ENCODE measurements at regions not wholly inside any gene's neighbourhood (a gene's known extent, or its start where the extent isn't known, plus 50 kb on each side); places are given as distances from the start of the nearest gene placed in this dataset.

DNA sequence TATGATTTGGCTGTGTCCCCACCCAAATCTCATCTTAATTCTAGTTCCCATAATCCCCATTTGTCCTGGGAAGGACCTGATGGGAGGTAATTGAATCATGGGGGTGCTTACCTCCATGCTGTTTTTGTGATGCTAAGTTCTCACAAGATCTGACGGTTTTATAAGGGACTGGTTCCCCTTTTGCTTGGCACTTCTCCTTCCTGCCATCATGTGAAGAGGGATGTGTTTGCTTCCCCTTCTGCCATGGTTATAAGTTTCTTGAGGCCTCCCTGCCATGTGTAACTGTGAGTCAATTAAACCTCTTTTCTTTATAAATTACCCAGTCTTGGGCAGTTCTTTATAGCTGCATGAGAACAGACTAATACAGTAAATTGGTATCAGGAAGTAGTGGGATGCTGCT is 114.1 kb downstream of the ZNF648 start:
- TF ChIP-seq YY1 (IDR thresholded peaks at IDR 0.05; ENCODE audit: low read depth), result no peak
- no peak for TF ChIP-seq TEAD4 (IDR thresholded peaks at IDR 0.05)
- no peak for TF ChIP-seq TCF12 (IDR thresholded peaks at IDR 0.05; ENCODE audit: low read depth)
- TF ChIP-seq, protein P1, sequence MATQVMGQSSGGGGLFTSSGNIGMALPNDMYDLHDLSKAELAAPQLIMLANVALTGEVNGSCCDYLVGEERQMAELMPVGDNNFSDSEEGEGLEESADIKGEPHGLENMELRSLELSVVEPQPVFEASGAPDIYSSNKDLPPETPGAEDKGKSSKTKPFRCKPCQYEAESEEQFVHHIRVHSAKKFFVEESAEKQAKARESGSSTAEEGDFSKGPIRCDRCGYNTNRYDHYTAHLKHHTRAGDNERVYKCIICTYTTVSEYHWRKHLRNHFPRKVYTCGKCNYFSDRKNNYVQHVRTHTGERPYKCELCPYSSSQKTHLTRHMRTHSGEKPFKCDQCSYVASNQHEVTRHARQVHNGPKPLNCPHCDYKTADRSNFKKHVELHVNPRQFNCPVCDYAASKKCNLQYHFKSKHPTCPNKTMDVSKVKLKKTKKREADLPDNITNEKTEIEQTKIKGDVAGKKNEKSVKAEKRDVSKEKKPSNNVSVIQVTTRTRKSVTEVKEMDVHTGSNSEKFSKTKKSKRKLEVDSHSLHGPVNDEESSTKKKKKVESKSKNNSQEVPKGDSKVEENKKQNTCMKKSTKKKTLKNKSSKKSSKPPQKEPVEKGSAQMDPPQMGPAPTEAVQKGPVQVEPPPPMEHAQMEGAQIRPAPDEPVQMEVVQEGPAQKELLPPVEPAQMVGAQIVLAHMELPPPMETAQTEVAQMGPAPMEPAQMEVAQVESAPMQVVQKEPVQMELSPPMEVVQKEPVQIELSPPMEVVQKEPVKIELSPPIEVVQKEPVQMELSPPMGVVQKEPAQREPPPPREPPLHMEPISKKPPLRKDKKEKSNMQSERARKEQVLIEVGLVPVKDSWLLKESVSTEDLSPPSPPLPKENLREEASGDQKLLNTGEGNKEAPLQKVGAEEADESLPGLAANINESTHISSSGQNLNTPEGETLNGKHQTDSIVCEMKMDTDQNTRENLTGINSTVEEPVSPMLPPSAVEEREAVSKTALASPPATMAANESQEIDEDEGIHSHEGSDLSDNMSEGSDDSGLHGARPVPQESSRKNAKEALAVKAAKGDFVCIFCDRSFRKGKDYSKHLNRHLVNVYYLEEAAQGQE (IDR thresholded peaks at IDR 0.05; ENCODE audit: low read depth), result no peak
- TF ChIP-seq, protein P2, sequence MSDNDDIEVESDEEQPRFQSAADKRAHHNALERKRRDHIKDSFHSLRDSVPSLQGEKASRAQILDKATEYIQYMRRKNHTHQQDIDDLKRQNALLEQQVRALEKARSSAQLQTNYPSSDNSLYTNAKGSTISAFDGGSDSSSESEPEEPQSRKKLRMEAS (IDR thresholded peaks at IDR 0.05), result no peak
- TF ChIP-seq, protein P3, sequence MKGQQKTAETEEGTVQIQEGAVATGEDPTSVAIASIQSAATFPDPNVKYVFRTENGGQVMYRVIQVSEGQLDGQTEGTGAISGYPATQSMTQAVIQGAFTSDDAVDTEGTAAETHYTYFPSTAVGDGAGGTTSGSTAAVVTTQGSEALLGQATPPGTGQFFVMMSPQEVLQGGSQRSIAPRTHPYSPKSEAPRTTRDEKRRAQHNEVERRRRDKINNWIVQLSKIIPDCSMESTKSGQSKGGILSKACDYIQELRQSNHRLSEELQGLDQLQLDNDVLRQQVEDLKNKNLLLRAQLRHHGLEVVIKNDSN (IDR thresholded peaks at IDR 0.05), result no peak
- TF ChIP-seq TAF1 (IDR thresholded peaks at IDR 0.05; ENCODE audit: low read depth), result no peak
- TF ChIP-seq RAD21 (IDR thresholded peaks at IDR 0.05; ENCODE audit: low read depth), result no peak
- no peak for TF ChIP-seq EP300 (IDR thresholded peaks at IDR 0.05; ENCODE audit: borderline replicate concordance)

DNA sequence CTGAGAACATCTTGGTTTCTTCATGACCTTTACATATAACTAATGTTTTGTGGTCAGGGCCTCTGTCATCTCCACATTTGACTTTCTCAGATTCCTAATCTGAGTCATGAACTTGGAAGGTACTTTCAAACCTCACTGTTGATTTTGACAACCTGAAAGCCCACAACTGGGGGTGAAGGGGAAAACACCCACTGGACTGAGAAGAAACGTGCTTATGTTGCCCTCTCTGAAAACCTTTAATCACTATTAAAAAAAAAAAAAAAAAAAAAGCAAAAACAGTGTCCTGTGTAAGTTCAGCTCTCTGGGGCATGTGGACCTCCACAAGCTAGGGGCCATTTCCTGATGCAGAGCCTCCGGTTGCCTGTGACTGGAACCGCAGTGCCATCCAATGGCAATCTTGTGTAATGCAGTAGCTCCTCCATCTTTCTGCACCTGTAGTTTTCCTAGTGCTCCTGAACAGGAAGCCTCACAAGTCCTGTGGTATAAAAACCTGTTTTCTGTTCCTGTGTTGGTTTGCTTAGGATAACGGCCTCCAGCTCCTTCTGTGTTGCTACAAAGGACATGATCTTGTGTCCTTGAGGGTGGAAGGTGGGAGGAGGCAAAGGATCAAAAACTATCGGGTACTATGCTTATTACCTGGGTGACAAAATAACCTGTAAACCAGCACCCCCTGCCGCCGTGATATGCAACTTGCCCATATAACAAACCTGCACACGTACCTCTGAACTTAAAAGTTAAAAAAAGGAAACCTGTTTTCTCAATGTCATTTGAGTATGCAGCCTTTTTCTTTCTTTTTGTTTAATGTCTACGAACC is 124.5 kb downstream of the ZNF648 start:
- TF ChIP-seq, protein P2 (IDR thresholded peaks at IDR 0.05), result no peak
- TF ChIP-seq EP300 (IDR thresholded peaks at IDR 0.05; ENCODE audit: borderline replicate concordance), result no peak
- TF ChIP-seq NFIC (IDR thresholded peaks at IDR 0.05), result no peak
- peak; percentile 87 for TF ChIP-seq RAD21 (IDR thresholded peaks at IDR 0.05; ENCODE audit: low read depth)
- TF ChIP-seq YY1 (IDR thresholded peaks at IDR 0.05; ENCODE audit: low read depth), result peak; percentile 74

DNA sequence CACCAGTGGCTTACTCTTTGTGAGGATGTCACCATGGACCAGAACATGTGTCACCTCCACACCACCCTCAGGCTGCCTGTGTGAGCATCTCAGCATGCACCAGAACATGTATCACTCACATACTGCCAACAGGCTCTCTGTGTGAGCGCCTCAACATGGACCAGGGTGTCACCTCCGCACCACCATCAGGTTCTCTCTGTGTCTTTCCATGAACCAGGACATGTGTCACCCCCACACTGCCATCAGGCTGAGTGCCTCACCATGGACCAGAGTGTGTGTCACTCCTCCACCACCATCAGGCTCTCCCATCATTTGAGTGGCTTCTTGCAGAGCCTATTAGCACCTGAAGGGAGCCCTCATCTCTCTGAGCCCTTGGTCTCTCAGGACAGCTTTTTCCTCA is 125.2 kb downstream of the ZNF648 start:
- TF ChIP-seq, protein P2 (IDR thresholded peaks at IDR 0.05), result no peak
- no peak for TF ChIP-seq RAD21 (IDR thresholded peaks at IDR 0.05; ENCODE audit: low read depth)
- TF ChIP-seq TAF1 (IDR thresholded peaks at IDR 0.05; ENCODE audit: low read depth), result no peak
- TF ChIP-seq CREB1 (IDR thresholded peaks at IDR 0.05; ENCODE audit: low read depth), result no peak
- TF ChIP-seq CEBPB (IDR thresholded peaks at IDR 0.05), result no peak
- no peak for TF ChIP-seq ZBTB7A (IDR thresholded peaks at IDR 0.05; ENCODE audit: low read depth)
- no peak for TF ChIP-seq EP300 (IDR thresholded peaks at IDR 0.05; ENCODE audit: borderline replicate concordance)
- TF ChIP-seq, protein P3 (IDR thresholded peaks at IDR 0.05), result no peak
- TF ChIP-seq TCF12 (IDR thresholded peaks at IDR 0.05; ENCODE audit: low read depth), result no peak
- TF ChIP-seq, protein P1 (IDR thresholded peaks at IDR 0.05; ENCODE audit: low read depth), result no peak
- TF ChIP-seq NFIC (IDR thresholded peaks at IDR 0.05), result no peak

DNA sequence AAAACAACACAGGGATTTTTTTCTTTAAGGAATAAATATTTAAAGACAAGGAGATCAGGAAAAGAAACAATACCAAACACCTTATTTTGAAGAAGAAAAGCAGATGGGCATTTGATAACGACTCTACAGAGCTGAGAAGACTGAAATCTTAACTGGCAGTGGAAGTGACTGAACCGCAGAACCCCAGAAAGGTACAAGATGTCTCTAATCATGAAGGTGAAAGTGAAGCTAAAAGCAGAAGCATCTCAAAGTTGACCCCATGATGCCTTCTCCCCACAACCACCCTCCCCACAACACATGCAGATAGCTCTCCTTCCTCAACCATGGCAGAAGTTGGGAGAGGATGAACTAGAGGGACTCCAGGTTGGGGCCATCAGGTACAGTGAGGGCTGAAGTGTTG is 129.6 kb downstream of the ZNF648 start:
- no peak for TF ChIP-seq NFIC (IDR thresholded peaks at IDR 0.05)

DNA sequence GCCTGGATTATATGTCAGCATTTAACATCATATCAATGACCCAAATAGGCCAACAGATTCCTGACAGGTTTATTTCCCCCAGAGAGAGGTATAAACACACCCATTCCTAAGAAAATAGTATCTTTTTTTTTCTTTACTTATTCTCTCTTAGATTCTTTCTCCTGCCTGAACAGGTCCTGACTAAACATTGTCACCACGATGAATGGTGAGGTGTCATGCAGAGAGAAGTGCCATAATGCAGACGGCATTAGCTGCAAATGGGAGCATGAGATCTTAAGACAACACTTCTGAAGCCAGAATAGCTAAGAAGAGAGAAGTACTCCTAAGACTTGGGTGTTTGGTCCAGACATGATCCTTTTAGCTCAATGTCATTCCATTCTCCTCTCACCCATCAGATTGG is 131.3 kb downstream of the ZNF648 start:
- TF ChIP-seq NFIC (IDR thresholded peaks at IDR 0.05), result no peak
- no peak for TF ChIP-seq TCF12 (IDR thresholded peaks at IDR 0.05; ENCODE audit: low read depth)
- no peak for TF ChIP-seq CREB1 (IDR thresholded peaks at IDR 0.05; ENCODE audit: low read depth)
- TF ChIP-seq TEAD4 (IDR thresholded peaks at IDR 0.05), result no peak
- no peak for TF ChIP-seq FOXM1 (IDR thresholded peaks at IDR 0.05; ENCODE audit: borderline replicate concordance, low read depth)
- TF ChIP-seq YY1 (IDR thresholded peaks at IDR 0.05; ENCODE audit: low read depth), result no peak
- TF ChIP-seq RAD21 (IDR thresholded peaks at IDR 0.05; ENCODE audit: low read depth), result no peak
- TF ChIP-seq, protein P3 (IDR thresholded peaks at IDR 0.05), result no peak
- TF ChIP-seq, protein P1 (IDR thresholded peaks at IDR 0.05; ENCODE audit: low read depth), result no peak
- TF ChIP-seq EGR1 (IDR thresholded peaks at IDR 0.05), result no peak
- TF ChIP-seq CEBPB (IDR thresholded peaks at IDR 0.05), result no peak
- no peak for TF ChIP-seq ZBTB7A (IDR thresholded peaks at IDR 0.05; ENCODE audit: low read depth)
- TF ChIP-seq TAF1 (IDR thresholded peaks at IDR 0.05; ENCODE audit: low read depth), result no peak
- TF ChIP-seq, protein P2 (IDR thresholded peaks at IDR 0.05), result no peak
- no peak for TF ChIP-seq EP300 (IDR thresholded peaks at IDR 0.05; ENCODE audit: borderline replicate concordance)

Data from Ishikawa (cell line).